ENCODE measurements at regions not wholly inside any gene's neighbourhood (a gene's known extent, or its start where the extent isn't known, plus 50 kb on each side); places are given as distances from the start of the nearest gene placed in this dataset.

GRCh38 chr5:171676286-171676944 is 109.2 kb upstream of the SMIM23 start:
- Histone ChIP-seq H3K4me3 (ENCODE audit: control extremely low read depth in 1 of 5, extremely low read depth in 1 of 5, insufficient read depth in 1 of 5, low read depth in 2 of 5, low read length in 4 of 5) (no peak overlapping the region), H3K9ac (ENCODE audit: low read length) (no peak overlapping the region), H3K4me2 (replicated peaks; ENCODE audit: low read depth, low read length, poor library complexity, severe bottlenecking) (no peak overlapping the region), H3K36me3 (replicated peaks in 1 of 2; ENCODE audit: control extremely low read depth in 1 of 2, control insufficient read depth in 1 of 2, extremely low read depth in 1 of 2, insufficient read depth in 2 of 2, low read length in 1 of 2) (no peaks in the 10 kb centered on the region), H3K27ac (ENCODE audit: low read length in 2 of 2) (no peak overlapping the region), H3K9me3 (ENCODE audit: control extremely low read depth in 1 of 3, control insufficient read depth in 2 of 3, insufficient read depth in 1 of 3, low read length in 2 of 3) (peaks cover 0 to 4% (median 0%) of the 10 kb centered on the region in 3 donors), H3K79me2 (ENCODE audit: control insufficient read depth, insufficient read depth, low read length) (no peaks in the 10 kb centered on the region), H3K27me3 (replicated peaks in 1 of 4; ENCODE audit: control extremely low read depth in 1 of 4, control insufficient read depth in 3 of 4, insufficient read depth in 4 of 4, low read length in 3 of 4) (peaks cover 0 to 3% (median 1%) of the 10 kb centered on the region in 4 experiments), H3K4me1 (ENCODE audit: control insufficient read depth in 2 of 2, insufficient read depth in 2 of 2, low read length in 2 of 2) (no peaks in the 10 kb centered on the region), H4K20me1 (ENCODE audit: control insufficient read depth, insufficient read depth, low read length, poor library complexity, severe bottlenecking) (no peaks in the 10 kb centered on the region), H2AFZ (ENCODE audit: insufficient read depth, low read depth, low read length, poor library complexity, severe bottlenecking) (no peak overlapping the region)
- intact Hi-C loops (cut with micrococcal nuclease) = no loop called here
- ATAC-seq (ENCODE audit: low read depth) = no peak
- no peak for TF ChIP-seq EZH2 (IDR thresholded peaks at IDR 0.05; ENCODE audit: borderline replicate concordance, insufficient read depth, low read depth, low read length, poor library complexity, severe bottlenecking)
- no peak for TF ChIP-seq CTCF (IDR thresholded peaks at IDR 0.05)
- Mint-ChIP-seq H3K4me3 (no peak overlapping the region), H3K4me1 (no peaks in the 10 kb centered on the region), H3K27me3 (peaks cover 30% of the 10 kb centered on the region), H3K27ac (no peak overlapping the region), H3K9me3 (ENCODE audit: insufficient read depth) (peaks cover 2% of the 10 kb centered on the region)
- no peak for DNase-seq
- 90% methylated on average over 5 of the region's 6 CpGs for WGBS (ENCODE audit: insufficient coverage)
- ChIA-PET CTCF (no interaction called here), POLR2A (no interaction called here)

GRCh38 chr5:171678646-171679045 is 107.0 kb upstream of the SMIM23 start:
- DNase-seq (no peak), ATAC-seq (ENCODE audit: low read depth) (no peak)
- Histone ChIP-seq H3K4me2 (replicated peaks; ENCODE audit: low read depth, low read length, poor library complexity, severe bottlenecking) (no peak overlapping the region), H3K27me3 (replicated peaks in 1 of 4; ENCODE audit: control extremely low read depth in 1 of 4, control insufficient read depth in 3 of 4, insufficient read depth in 4 of 4, low read length in 3 of 4) (peaks cover 0 to 3% (median 0%) of the 10 kb centered on the region in 4 experiments), H3K4me3 (ENCODE audit: control extremely low read depth in 1 of 5, extremely low read depth in 1 of 5, insufficient read depth in 1 of 5, low read depth in 2 of 5, low read length in 4 of 5) (no peak overlapping the region), H3K9ac (ENCODE audit: low read length) (no peak overlapping the region), H4K20me1 (ENCODE audit: control insufficient read depth, insufficient read depth, low read length, poor library complexity, severe bottlenecking) (no peaks in the 10 kb centered on the region), H2AFZ (ENCODE audit: insufficient read depth, low read depth, low read length, poor library complexity, severe bottlenecking) (no peak overlapping the region), H3K36me3 (replicated peaks in 1 of 2; ENCODE audit: control extremely low read depth in 1 of 2, control insufficient read depth in 1 of 2, extremely low read depth in 1 of 2, insufficient read depth in 2 of 2, low read length in 1 of 2) (no peaks in the 10 kb centered on the region), H3K9me3 (ENCODE audit: control extremely low read depth in 1 of 3, control insufficient read depth in 2 of 3, insufficient read depth in 1 of 3, low read length in 2 of 3) (peaks cover 0 to 4% (median 0%) of the 10 kb centered on the region in 3 donors), H3K27ac (ENCODE audit: low read length in 2 of 2) (no peak overlapping the region), H3K4me1 (ENCODE audit: control insufficient read depth in 2 of 2, insufficient read depth in 2 of 2, low read length in 2 of 2) (no peaks in the 10 kb centered on the region), H3K79me2 (ENCODE audit: control insufficient read depth, insufficient read depth, low read length) (no peaks in the 10 kb centered on the region)
- Mint-ChIP-seq H3K4me1 (no peaks in the 10 kb centered on the region), H3K9me3 (ENCODE audit: insufficient read depth) (peaks cover under 1% of the 10 kb centered on the region), H3K4me3 (no peak overlapping the region), H3K27ac (no peak overlapping the region), H3K27me3 (peaks cover 39% of the 10 kb centered on the region)
- ChIA-PET CTCF (interaction anchor here (0.7 kb wide), 1 partner anchor 472 kb away, joined by 3 read pairs; no protein-coding TSS in a partner anchor), POLR2A (no interaction called here)
- WGBS (ENCODE audit: insufficient coverage) = no CpG with 5 or more reads among the region's 1 CpG
- intact Hi-C loops (cut with micrococcal nuclease) = no loop called here
- TF ChIP-seq CTCF (IDR thresholded peaks at IDR 0.05) (no peak), EZH2 (IDR thresholded peaks at IDR 0.05; ENCODE audit: borderline replicate concordance, insufficient read depth, low read depth, low read length, poor library complexity, severe bottlenecking) (no peak)
